Sigmoid colon (tissue), 6 donors: ENCODE measurements at regions not wholly inside any gene's neighbourhood (a gene's known extent, or its start where the extent isn't known, plus 50 kb on each side); places are given as distances from the start of the nearest gene placed in this dataset.

Experiments
- DNase-seq: peaks from one replicate; pipeline ENCODE4 v3.0.0-alpha.2; 2019
- H3K27ac ChIP-seq, 4 donors: fragments of 200-600 bp; sonication (generic); one replicate each; pipeline ENCODE4 v1.5.1; 2016 to 2019; ENCODE audit warnings: mild to moderate bottlenecking in 1 of 4
- H3K27me3 ChIP-seq, 3 donors: fragments of 200-600 bp; sonication (generic); one replicate each; pipeline ENCODE4 v1.5.1; 2019; ENCODE audit warnings: mild to moderate bottlenecking in 1 of 3
- H3K36me3 ChIP-seq, 4 donors: fragments of 200-600 bp; sonication (generic); one replicate each; pipeline ENCODE4 v1.5.1; 2016 to 2019
- H3K4me1 ChIP-seq, 4 donors: fragments of 200-600 bp; sonication (generic); one replicate each; pipeline ENCODE4 v1.5.1; 2017 to 2019
- H3K4me3 ChIP-seq, 4 donors: fragments of 200-600 bp; sonication (generic); one replicate each; pipeline ENCODE4 v1.5.1; 2017 to 2019; ENCODE audit warnings: mild to moderate bottlenecking in 2 of 4, moderate library complexity in 1 of 4
- H3K9me3 ChIP-seq, 4 donors: fragments of 200-600 bp in 3 of 4; sonication (generic) in 3 of 4; one replicate each; pipeline versions ENCODE4 v1.5.1 to v1.6.1; 2013 to 2019
- EP300 ChIP-seq, 4 donors: sonication (generic); formaldehyde crosslinking; IDR thresholded peaks; one replicate each; pipeline ENCODE4 v1.6.1; 2017; ENCODE audit warnings: antibody characterized with exemption in 4 of 4
- POLR2A ChIP-seq, 2 donors: fragments of 450-650 bp; IDR thresholded peaks; one replicate each; pipeline ENCODE4 v1.6.1; 2016; ENCODE audit warnings: antibody characterized with exemption in 2 of 2, mild to moderate bottlenecking in 2 of 2, moderate library complexity in 2 of 2
- POLR2AphosphoS5 ChIP-seq, 4 donors: sonication (generic); formaldehyde crosslinking; IDR thresholded peaks; one replicate each; pipeline ENCODE4 v1.6.1; 2017; ENCODE audit warnings: antibody characterized with exemption in 4 of 4
- WGBS, 2 donors: extraction: QIAGEN DNeasy Blood & Tissue Kit; methylation state at CpG; one replicate each; pipeline ENCODE4 v1.1.7; 2013; 5-methylcytosine and 5-hydroxymethylcytosine counted together
- intact Hi-C: fragments of 100-400 bp; cut with DNase I; formaldehyde crosslinking; loops from one replicate; pipeline ENCODE4 v1.15.1; 2023
- TF ChIP-seq, protein P1 (sequence below), 4 experiments: fragments of 450-650 bp in 3 of 4; fragments of 200-600 bp in 1 of 4; IDR thresholded peaks; one replicate each; pipeline ENCODE4 v1.5.1; 2016 to 2019; ENCODE audit warnings: antibody characterized with exemption in 4 of 4, mild to moderate bottlenecking in 3 of 4, moderate library complexity in 2 of 4
- donor health status: healthy with polysubstance abuse.
- donor health status: healthy.

DNA sequence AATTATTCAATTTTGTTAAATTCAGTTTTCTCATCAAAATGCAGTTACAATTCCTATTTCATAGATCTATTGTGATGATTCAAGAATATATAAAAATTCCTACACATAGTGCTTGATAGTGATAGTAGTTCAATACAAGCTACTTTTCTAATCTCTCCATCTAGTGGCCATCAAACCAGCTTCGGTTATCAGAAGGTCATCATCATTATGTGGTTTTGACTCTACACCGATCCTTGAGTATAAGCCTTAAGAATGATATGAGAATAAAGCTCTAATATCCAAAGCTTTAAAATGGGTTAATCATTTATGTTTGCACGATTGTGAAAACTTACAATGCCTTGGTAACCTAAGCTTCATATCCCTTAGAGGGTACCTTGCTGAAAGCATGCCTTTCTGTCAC is 167.5 kb upstream of the PREP start:
- H3K27ac ChIP-seq: no peak overlapping the region
- H3K27me3 ChIP-seq: no peaks in the 10 kb centered on the region
- DNase-seq: no peak
- H3K4me3 ChIP-seq: no peak overlapping the region
- TF ChIP-seq, protein P1, sequence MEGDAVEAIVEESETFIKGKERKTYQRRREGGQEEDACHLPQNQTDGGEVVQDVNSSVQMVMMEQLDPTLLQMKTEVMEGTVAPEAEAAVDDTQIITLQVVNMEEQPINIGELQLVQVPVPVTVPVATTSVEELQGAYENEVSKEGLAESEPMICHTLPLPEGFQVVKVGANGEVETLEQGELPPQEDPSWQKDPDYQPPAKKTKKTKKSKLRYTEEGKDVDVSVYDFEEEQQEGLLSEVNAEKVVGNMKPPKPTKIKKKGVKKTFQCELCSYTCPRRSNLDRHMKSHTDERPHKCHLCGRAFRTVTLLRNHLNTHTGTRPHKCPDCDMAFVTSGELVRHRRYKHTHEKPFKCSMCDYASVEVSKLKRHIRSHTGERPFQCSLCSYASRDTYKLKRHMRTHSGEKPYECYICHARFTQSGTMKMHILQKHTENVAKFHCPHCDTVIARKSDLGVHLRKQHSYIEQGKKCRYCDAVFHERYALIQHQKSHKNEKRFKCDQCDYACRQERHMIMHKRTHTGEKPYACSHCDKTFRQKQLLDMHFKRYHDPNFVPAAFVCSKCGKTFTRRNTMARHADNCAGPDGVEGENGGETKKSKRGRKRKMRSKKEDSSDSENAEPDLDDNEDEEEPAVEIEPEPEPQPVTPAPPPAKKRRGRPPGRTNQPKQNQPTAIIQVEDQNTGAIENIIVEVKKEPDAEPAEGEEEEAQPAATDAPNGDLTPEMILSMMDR (IDR thresholded peaks at IDR 0.05): no peak
- no peak for TF ChIP-seq POLR2A (IDR thresholded peaks at IDR 0.05)
- TF ChIP-seq POLR2AphosphoS5 (IDR thresholded peaks at IDR 0.05): no peak
- no peak for TF ChIP-seq EP300 (IDR thresholded peaks at IDR 0.05)
- 56 to 85% methylated on average over 3 of the region's 3 CpGs for WGBS, 2 donors
- intact Hi-C loops: no loop called here
- H3K9me3 ChIP-seq: no peaks in the 10 kb centered on the region
- no peaks in the 10 kb centered on the region for H3K36me3 ChIP-seq
- no peaks in the 10 kb centered on the region for H3K4me1 ChIP-seq

DNA sequence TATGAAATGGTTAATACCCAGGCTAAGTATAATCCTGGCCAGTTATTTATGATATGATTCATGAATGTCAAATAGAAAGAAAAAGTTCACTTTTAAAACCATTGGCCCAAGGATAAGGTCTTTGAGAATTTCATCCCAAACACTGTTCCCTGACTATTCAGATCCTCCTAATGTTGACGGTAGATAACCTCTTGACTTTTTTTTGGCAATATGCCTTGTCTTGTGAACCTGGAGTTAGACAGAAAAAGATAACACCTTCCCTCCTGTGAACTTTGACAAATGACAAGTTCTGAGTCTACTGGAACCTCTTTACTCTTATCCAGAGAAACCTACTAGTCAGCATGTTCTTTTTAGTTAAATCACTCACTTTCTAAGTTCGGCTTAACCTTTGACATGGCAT is 166.8 kb upstream of the PREP start:
- Histone ChIP-seq H3K36me3 (no peaks in the 10 kb centered on the region), H3K9me3 (no peaks in the 10 kb centered on the region), H3K27me3 (no peaks in the 10 kb centered on the region), H3K4me1 (no peaks in the 10 kb centered on the region), H3K27ac (no peak overlapping the region), H3K4me3 (no peak overlapping the region)
- DNase-seq: no peak
- 24 to 68% methylated on average over 2 of the region's 2 CpGs for WGBS, 2 donors
- TF ChIP-seq POLR2A (IDR thresholded peaks at IDR 0.05): no peak
- no peak for TF ChIP-seq POLR2AphosphoS5 (IDR thresholded peaks at IDR 0.05)
- TF ChIP-seq, protein P1 (IDR thresholded peaks at IDR 0.05): no peak
- no peak for TF ChIP-seq EP300 (IDR thresholded peaks at IDR 0.05)
- intact Hi-C loops: no loop called here

DNA sequence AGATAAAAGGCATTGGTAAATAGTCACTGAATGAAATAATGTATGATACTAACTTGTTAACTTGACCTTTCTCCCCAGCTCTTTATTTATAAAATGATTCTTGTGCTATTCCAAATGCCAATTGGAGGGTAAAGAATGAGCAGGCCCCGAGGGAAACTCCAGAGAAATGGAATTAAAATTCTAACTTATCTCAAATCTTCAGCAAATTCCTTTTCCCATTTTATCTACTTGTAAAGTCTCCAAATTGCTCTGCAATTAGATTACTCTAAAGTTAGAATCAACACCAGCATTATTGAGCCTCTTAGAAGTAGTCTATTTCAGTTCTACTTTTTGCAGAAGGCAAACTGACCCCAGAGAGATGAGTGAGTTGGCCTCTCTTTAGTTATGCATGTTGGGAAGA is 165.9 kb upstream of the PREP start:
- Histone ChIP-seq H3K27me3 (no peaks in the 10 kb centered on the region), H3K4me3 (no peak overlapping the region), H3K27ac (no peak overlapping the region), H3K9me3 (no peaks in the 10 kb centered on the region), H3K4me1 (no peaks in the 10 kb centered on the region), H3K36me3 (no peaks in the 10 kb centered on the region)
- intact Hi-C loops: no loop called here
- no peak for DNase-seq
- WGBS, 2 donors: 37 to 71% methylated on average over 1 of the region's 1 CpG
- no peak for TF ChIP-seq EP300 (IDR thresholded peaks at IDR 0.05)
- TF ChIP-seq, protein P1 (IDR thresholded peaks at IDR 0.05): no peak
- no peak for TF ChIP-seq POLR2AphosphoS5 (IDR thresholded peaks at IDR 0.05)
- no peak for TF ChIP-seq POLR2A (IDR thresholded peaks at IDR 0.05)

DNA sequence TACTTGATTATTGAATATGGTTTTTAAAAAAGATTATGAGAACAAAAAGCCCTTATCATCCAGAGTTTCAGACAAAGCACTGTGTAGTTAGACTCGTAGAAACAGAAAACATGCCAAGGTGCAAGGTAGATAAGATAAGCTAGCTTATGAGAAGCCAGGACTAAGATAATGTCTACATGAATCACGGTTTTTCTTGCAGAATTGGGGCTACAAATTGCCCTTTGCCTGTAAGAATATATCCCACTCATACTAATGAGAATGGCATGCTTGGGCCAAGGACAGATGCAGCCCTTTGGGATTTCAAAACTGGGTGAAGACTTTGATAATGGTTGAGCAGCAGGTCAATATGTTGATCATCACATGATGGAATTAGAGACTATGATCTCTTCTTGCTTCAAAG is 165.3 kb upstream of the PREP start:
- Histone ChIP-seq H3K27me3 (no peaks in the 10 kb centered on the region), H3K27ac (no peak overlapping the region), H3K4me1 (no peaks in the 10 kb centered on the region), H3K9me3 (no peaks in the 10 kb centered on the region), H3K4me3 (no peak overlapping the region), H3K36me3 (no peaks in the 10 kb centered on the region)
- no peak for TF ChIP-seq POLR2A (IDR thresholded peaks at IDR 0.05)
- TF ChIP-seq, protein P1 (IDR thresholded peaks at IDR 0.05): no peak
- TF ChIP-seq POLR2AphosphoS5 (IDR thresholded peaks at IDR 0.05): no peak
- no peak for TF ChIP-seq EP300 (IDR thresholded peaks at IDR 0.05)
- intact Hi-C loops: no loop called here
- 16 to 61% methylated on average over 2 of the region's 2 CpGs for WGBS, 2 donors
- DNase-seq: no peak

DNA sequence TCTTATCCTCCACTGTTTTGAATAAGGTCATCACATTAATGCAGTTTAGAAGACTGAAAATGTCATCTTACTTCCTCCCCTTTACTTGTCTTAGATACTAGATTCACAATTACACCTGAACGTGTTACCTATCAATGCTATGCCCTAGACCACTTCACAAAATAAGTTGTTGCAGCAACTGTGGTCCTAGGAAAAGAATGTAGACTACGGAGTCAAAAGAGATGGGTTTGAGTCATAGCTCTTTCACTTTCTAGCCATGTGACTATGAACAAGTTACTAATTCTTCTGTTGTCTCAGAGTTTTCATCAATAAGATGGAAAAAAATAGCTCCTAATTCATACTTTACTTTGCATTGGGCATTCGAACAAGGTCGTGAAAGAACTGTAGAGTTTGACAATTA is 164.3 kb upstream of the PREP start:
- no peak for DNase-seq
- intact Hi-C loops: no loop called here
- 79 to 83% methylated on average over 4 of the region's 4 CpGs for WGBS, 2 donors
- TF ChIP-seq EP300 (IDR thresholded peaks at IDR 0.05) (no peak), POLR2A (IDR thresholded peaks at IDR 0.05) (no peak), POLR2AphosphoS5 (IDR thresholded peaks at IDR 0.05) (no peak)
- TF ChIP-seq, protein P1 (IDR thresholded peaks at IDR 0.05): no peak
- Histone ChIP-seq H3K36me3 (no peaks in the 10 kb centered on the region), H3K4me1 (no peaks in the 10 kb centered on the region), H3K9me3 (no peaks in the 10 kb centered on the region), H3K27me3 (no peaks in the 10 kb centered on the region), H3K27ac (no peak overlapping the region), H3K4me3 (no peak overlapping the region)
